ENCODE measurements at regions not wholly inside any gene's neighbourhood (a gene's known extent, or its start where the extent isn't known, plus 50 kb on each side); places are given as distances from the start of the nearest gene placed in this dataset.

GRCh38 chr6:81242624-81243023 lies 509.9 kb downstream of the TENT5A start:
- Histone ChIP-seq H3K27me3 (no peaks in the 10 kb centered on the region), H3K4me1 (no peaks in the 10 kb centered on the region), H3K36me3 (no peaks in the 10 kb centered on the region), H3K4me3 (no peak overlapping the region), H3K9me3 (peaks cover 0 to 10% of the 10 kb centered on the region in 2 donors), H3K27ac (no peak overlapping the region)
- no peak for DNase-seq (ENCODE audit: low spot score in 2 of 2)
- intact Hi-C loops (cut with DNase I), result loop anchor here (5.0 kb wide), 1 partner anchor 510 kb away; the partner anchor contains the start of gene TENT5A
- no peak for TF ChIP-seq CTCF (IDR thresholded peaks at IDR 0.05)

DNA sequence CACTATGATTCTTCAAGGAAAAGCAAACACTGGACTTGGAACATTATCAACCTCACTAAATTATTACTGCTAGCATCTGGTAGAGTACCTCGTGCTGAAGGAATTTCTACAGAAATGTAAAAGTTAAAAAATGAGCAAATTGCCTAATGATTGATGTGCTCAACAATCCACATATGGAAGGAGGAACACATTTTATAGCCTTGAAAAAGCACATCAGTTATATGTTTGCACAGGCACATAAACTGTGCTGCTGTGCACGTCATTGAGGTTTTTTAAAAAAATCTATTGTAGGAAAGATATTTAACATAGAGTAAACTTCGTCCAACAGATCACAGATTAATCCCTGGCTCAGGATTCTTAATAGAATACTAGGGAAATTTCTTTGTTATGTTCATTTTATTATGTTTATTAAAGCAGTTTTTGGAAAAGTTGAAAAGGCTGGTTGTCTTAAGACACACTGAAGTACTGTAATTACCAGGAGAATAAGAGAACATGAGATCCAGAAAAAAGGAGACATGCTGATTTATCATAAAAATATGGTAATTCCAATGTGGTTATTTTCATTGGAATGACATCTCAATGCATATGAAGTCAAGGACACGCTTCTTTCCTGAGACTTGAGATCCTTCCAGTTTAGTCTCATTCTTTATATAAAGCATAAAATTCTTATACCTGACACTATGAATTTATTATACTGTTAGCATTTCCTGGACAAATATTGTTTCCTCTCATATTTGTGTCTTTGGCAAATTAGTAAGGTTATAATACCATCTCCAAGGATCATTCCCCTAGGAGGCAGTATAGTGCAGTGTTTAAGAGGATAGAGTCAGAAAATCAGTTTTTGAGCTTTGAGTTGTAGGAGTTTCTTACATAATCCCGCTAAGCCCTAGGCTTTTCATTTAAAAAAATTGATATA lies 511.1 kb downstream of the TENT5A start:
- peak; percentile 16 to 57 (median 29) for TF ChIP-seq CTCF (IDR thresholded peaks at IDR 0.05)
- no peak overlapping the region for H3K27ac ChIP-seq
- no peaks in the 10 kb centered on the region for H3K36me3 ChIP-seq
- no peak overlapping the region for H3K4me3 ChIP-seq
- DNase-seq (ENCODE audit: low spot score in 2 of 2), result no peak
- H3K4me1 ChIP-seq, result no peaks in the 10 kb centered on the region
- peaks cover 0 to 7% of the 10 kb centered on the region in 2 donors for H3K9me3 ChIP-seq
- H3K27me3 ChIP-seq, result no peaks in the 10 kb centered on the region
- intact Hi-C loops (cut with DNase I), result loop anchor here (5.0 kb wide), 1 partner anchor 511 kb away; the partner anchor contains the start of gene TENT5A

GRCh38 chr6:81238390-81238789 lies 514.1 kb downstream of the TENT5A start:
- H3K27me3 ChIP-seq, result no peaks in the 10 kb centered on the region
- no peak for DNase-seq (ENCODE audit: low spot score in 2 of 2)
- no peaks in the 10 kb centered on the region for H3K9me3 ChIP-seq
- H3K4me1 ChIP-seq, result no peaks in the 10 kb centered on the region
- H3K27ac ChIP-seq, result no peak overlapping the region
- intact Hi-C loops (cut with DNase I), result no loop called here
- TF ChIP-seq CTCF (IDR thresholded peaks at IDR 0.05), result no peak
- H3K4me3 ChIP-seq, result no peak overlapping the region
- no peaks in the 10 kb centered on the region for H3K36me3 ChIP-seq

GRCh38 chr6:81237226-81237625 lies 515.3 kb downstream of the TENT5A start:
- Histone ChIP-seq H3K9me3 (no peaks in the 10 kb centered on the region), H3K4me3 (no peak overlapping the region), H3K27me3 (no peaks in the 10 kb centered on the region), H3K36me3 (no peaks in the 10 kb centered on the region), H3K4me1 (no peaks in the 10 kb centered on the region), H3K27ac (no peak overlapping the region)
- DNase-seq (ENCODE audit: low spot score in 2 of 2), result no peak
- TF ChIP-seq CTCF (IDR thresholded peaks at IDR 0.05), result no peak
- intact Hi-C loops (cut with DNase I), result no loop called here

DNA sequence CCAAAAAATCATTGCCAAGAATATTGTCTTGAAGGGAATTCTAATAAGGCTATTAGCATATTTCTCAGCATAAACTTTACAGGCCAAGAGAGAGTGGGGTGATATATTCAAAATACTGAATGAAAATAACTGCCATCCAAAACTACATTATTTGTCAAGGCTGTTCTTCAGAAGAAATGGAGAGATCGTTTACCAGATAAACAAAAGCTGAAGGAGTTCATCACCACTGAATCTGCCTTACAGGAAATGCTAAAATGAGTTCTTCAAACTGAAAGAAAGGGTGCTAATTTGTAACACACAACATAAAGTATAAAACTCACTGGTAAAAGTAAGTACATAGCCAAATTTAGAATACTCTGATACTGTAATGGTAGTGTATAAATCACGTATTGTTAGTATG lies 517.0 kb downstream of the TENT5A start:
- H3K27me3 ChIP-seq, result no peaks in the 10 kb centered on the region
- no peaks in the 10 kb centered on the region for H3K4me1 ChIP-seq
- intact Hi-C loops (cut with DNase I), result no loop called here
- no peak for TF ChIP-seq CTCF (IDR thresholded peaks at IDR 0.05)
- no peak overlapping the region for H3K4me3 ChIP-seq
- H3K9me3 ChIP-seq, result no peaks in the 10 kb centered on the region
- no peak for DNase-seq (ENCODE audit: low spot score in 2 of 2)
- no peak overlapping the region for H3K27ac ChIP-seq
- no peaks in the 10 kb centered on the region for H3K36me3 ChIP-seq
